ENCODE measurements at regions not wholly inside any gene's neighbourhood (a gene's known extent, or its start where the extent isn't known, plus 50 kb on each side); places are given as distances from the start of the nearest gene placed in this dataset.

- no peak overlapping the region for H3K9ac ChIP-seq (ENCODE audit: insufficient read depth in 1 of 2, low read length in 2 of 2)
- no peak overlapping the region for H3K27ac ChIP-seq (ENCODE audit: low read depth in 1 of 2, low read length in 1 of 2)
- peaks cover 0 to 9% (median 0%) of the 10 kb centered on the region in 5 donors for H3K4me1 ChIP-seq (ENCODE audit: control insufficient read depth in 5 of 5, insufficient read depth in 5 of 5, low read length in 5 of 5)
- no peak for TF ChIP-seq CTCF (IDR thresholded peaks at IDR 0.05; ENCODE audit: control extremely low read depth, extremely low read depth)
- no peaks in the 10 kb centered on the region for H3K27me3 ChIP-seq (ENCODE audit: control insufficient read depth in 3 of 3, insufficient read depth in 3 of 3, low read length in 2 of 3)
- peaks cover 0 to 2% (median 0%) of the 10 kb centered on the region in 4 donors for H3K9me3 ChIP-seq (ENCODE audit: control insufficient read depth in 4 of 4, insufficient read depth in 3 of 4, low read length in 3 of 4)
- H3K36me3 ChIP-seq (ENCODE audit: control insufficient read depth in 4 of 4, insufficient read depth in 4 of 4, low read length in 4 of 4), result no peaks in the 10 kb centered on the region
- no peak overlapping the region for H3K4me3 ChIP-seq
- DNase-seq (no peak), ATAC-seq (ENCODE audit: insufficient read depth, low FRiP score) (no peak)
- 75 to 77% methylated on average over 6 of the region's 6 CpGs for WGBS, 2 donors
Observed at GRCh38 chr6:9806195-9806594, 608.7 kb downstream of the TFAP2A start.

- Histone ChIP-seq H3K27me3 (ENCODE audit: control insufficient read depth in 3 of 3, insufficient read depth in 3 of 3, low read length in 2 of 3) (no peaks in the 10 kb centered on the region), H3K4me1 (ENCODE audit: control insufficient read depth in 5 of 5, insufficient read depth in 5 of 5, low read length in 5 of 5) (peaks cover 0 to 9% (median 0%) of the 10 kb centered on the region in 5 donors), H3K9me3 (ENCODE audit: control insufficient read depth in 4 of 4, insufficient read depth in 3 of 4, low read length in 3 of 4) (no peaks in the 10 kb centered on the region), H3K36me3 (ENCODE audit: control insufficient read depth in 4 of 4, insufficient read depth in 4 of 4, low read length in 4 of 4) (no peaks in the 10 kb centered on the region), H3K9ac (ENCODE audit: insufficient read depth in 1 of 2, low read length in 2 of 2) (no peak overlapping the region), H3K4me3 (no peak overlapping the region), H3K27ac (ENCODE audit: low read depth in 1 of 2, low read length in 1 of 2) (no peak overlapping the region)
- DNase-seq, result peak; percentile 12 to 54 (median 12)
- WGBS, 2 donors, result 75 to 79% methylated on average over 11 of the region's 11 CpGs
- TF ChIP-seq CTCF (IDR thresholded peaks at IDR 0.05; ENCODE audit: control extremely low read depth, extremely low read depth), result no peak
- ATAC-seq (ENCODE audit: insufficient read depth, low FRiP score), result no peak
Observed at GRCh38 chr6:9801249-9801754, 613.6 kb downstream of the TFAP2A start.

GRCh38 chr6:9799582-9799981 lies 615.3 kb downstream of the TFAP2A start:
- no peak overlapping the region for H3K9ac ChIP-seq (ENCODE audit: insufficient read depth in 1 of 2, low read length in 2 of 2)
- DNase-seq, result no peak
- H3K27ac ChIP-seq (ENCODE audit: low read depth in 1 of 2, low read length in 1 of 2), result no peak overlapping the region
- ATAC-seq (ENCODE audit: insufficient read depth, low FRiP score), result no peak
- H3K27me3 ChIP-seq (ENCODE audit: control insufficient read depth in 3 of 3, insufficient read depth in 3 of 3, low read length in 2 of 3), result no peaks in the 10 kb centered on the region
- H3K36me3 ChIP-seq (ENCODE audit: control insufficient read depth in 4 of 4, insufficient read depth in 4 of 4, low read length in 4 of 4), result no peaks in the 10 kb centered on the region
- no peak for TF ChIP-seq CTCF (IDR thresholded peaks at IDR 0.05; ENCODE audit: control extremely low read depth, extremely low read depth)
- H3K4me3 ChIP-seq, result no peak overlapping the region
- H3K9me3 ChIP-seq (ENCODE audit: control insufficient read depth in 4 of 4, insufficient read depth in 3 of 4, low read length in 3 of 4), result no peaks in the 10 kb centered on the region
- H3K4me1 ChIP-seq (ENCODE audit: control insufficient read depth in 5 of 5, insufficient read depth in 5 of 5, low read length in 5 of 5), result peaks cover 0 to 13% (median 0%) of the 10 kb centered on the region in 5 donors

- H3K4me3 ChIP-seq, result no peak overlapping the region
- H3K9me3 ChIP-seq (ENCODE audit: control insufficient read depth in 4 of 4, insufficient read depth in 3 of 4, low read length in 3 of 4), result no peaks in the 10 kb centered on the region
- DNase-seq (no peak), ATAC-seq (ENCODE audit: insufficient read depth, low FRiP score) (no peak)
- 64 to 81% methylated on average over 2 of the region's 2 CpGs for WGBS, 2 donors
- peaks cover 0 to 8% (median 0%) of the 10 kb centered on the region in 5 donors for H3K4me1 ChIP-seq (ENCODE audit: control insufficient read depth in 5 of 5, insufficient read depth in 5 of 5, low read length in 5 of 5)
- TF ChIP-seq CTCF (IDR thresholded peaks at IDR 0.05; ENCODE audit: control extremely low read depth, extremely low read depth), result no peak
- no peak overlapping the region for H3K27ac ChIP-seq (ENCODE audit: low read depth in 1 of 2, low read length in 1 of 2)
- H3K9ac ChIP-seq (ENCODE audit: insufficient read depth in 1 of 2, low read length in 2 of 2), result no peak overlapping the region
- H3K27me3 ChIP-seq (ENCODE audit: control insufficient read depth in 3 of 3, insufficient read depth in 3 of 3, low read length in 2 of 3), result no peaks in the 10 kb centered on the region
- H3K36me3 ChIP-seq (ENCODE audit: control insufficient read depth in 4 of 4, insufficient read depth in 4 of 4, low read length in 4 of 4), result no peaks in the 10 kb centered on the region
Observed at GRCh38 chr6:9796827-9797226, 618.0 kb downstream of the TFAP2A start.
